OCI-LY7 (cell line): ENCODE measurements at regions not wholly inside any gene's neighbourhood (a gene's known extent, or its start where the extent isn't known, plus 50 kb on each side); places are given as distances from the start of the nearest gene placed in this dataset.

Source experiments
- BruUV-seq: library from RNA; stranded (reverse); fragments of 400-500 nt; replicated peaks from 2 replicates; lab custom pipeline; 2021; lab: Mats Ljungman, UMichigan
- CTCF ChIA-PET: fragments of 300-600 bp; sonication (Branson Sonifier 250); formaldehyde crosslinking; loops from one replicate; lab custom pipeline; 2022; ENCODE audit warnings: antibody characterized with exemption; ENCODE audit not compliant: unreplicated experiment; lab: Charles Lee
- POLR2A ChIA-PET: fragments of 300-600 bp; sonication (Branson Sonifier 250); formaldehyde crosslinking; loops from one replicate; lab custom pipeline; 2022; ENCODE audit warnings: antibody characterized with exemption; lab: Charles Lee
- DNase-seq: peaks from one replicate; pipeline ENCODE4 v3.0.0-alpha.2; 2015; ENCODE audit warnings: low spot score
- H2AFZ ChIP-seq: fragments of 200-600 bp; sonication (generic), shearing (Covaris generic); 2 replicates; pipeline ENCODE4 v1.6.1; 2014; ENCODE audit warnings: mild to moderate bottlenecking, antibody characterized with exemption, low read length, moderate library complexity
- H3K27ac ChIP-seq: fragments of 200-600 bp; sonication (generic); 2 replicates; pipeline ENCODE4 v1.5.1; 2014; ENCODE audit warnings: mixed run types, low read depth, mild to moderate bottlenecking, moderate library complexity, low read length, inconsistent platforms; ENCODE audit not compliant: poor library complexity, severe bottlenecking
- H3K36me3 ChIP-seq: fragments of 200-600 bp; sonication (generic); 2 replicates; pipeline ENCODE4 v1.6.1; 2014; ENCODE audit warnings: mild to moderate bottlenecking, antibody characterized with exemption, low read length, moderate library complexity, mixed read lengths; ENCODE audit not compliant: insufficient read depth
- H3K4me1 ChIP-seq: fragments of 200-600 bp; sonication (generic); 2 replicates; pipeline ENCODE4 v1.5.1; 2014; ENCODE audit warnings: mild to moderate bottlenecking, low read length; ENCODE audit not compliant: insufficient read depth, poor library complexity, severe bottlenecking
- H3K4me2 ChIP-seq: fragments of 200-600 bp; sonication (generic); 2 replicates; pipeline ENCODE4 v1.6.1; 2014; ENCODE audit warnings: mild to moderate bottlenecking, low read length
- H3K4me3 ChIP-seq: fragments of 200-600 bp; sonication (generic); 2 replicates; pipeline ENCODE4 v1.5.1; 2014; ENCODE audit warnings: mild to moderate bottlenecking, low read depth, low read length; ENCODE audit not compliant: poor library complexity, severe bottlenecking
- H3K79me2 ChIP-seq: fragments of 200-600 bp; sonication (generic); 2 replicates; pipeline ENCODE4 v1.6.1; 2016; ENCODE audit warnings: low read depth, mild to moderate bottlenecking, low read length, moderate library complexity, mixed read lengths; ENCODE audit not compliant: insufficient read depth
- H3K9me2 ChIP-seq: fragments of 200-600 bp; sonication (generic); 2 replicates; pipeline ENCODE4 v1.6.1; 2016; ENCODE audit warnings: mild to moderate bottlenecking, low read length, mixed read lengths; ENCODE audit not compliant: insufficient read depth
- H3K9me3 ChIP-seq: fragments of 200-600 bp; sonication (generic); 2 replicates; pipeline ENCODE4 v1.6.1; 2014; ENCODE audit warnings: mild to moderate bottlenecking, mixed run types, low read length, mixed read lengths
- H4K20me1 ChIP-seq: fragments of 200-600 bp; sonication (generic); 2 replicates; pipeline ENCODE4 v1.6.1; 2014; ENCODE audit warnings: mild to moderate bottlenecking, antibody characterized with exemption, low read length, moderate library complexity, mixed read lengths; ENCODE audit not compliant: insufficient read depth
- EZH2phosphoT487 ChIP-seq: fragments of 200-600 bp; sonication (generic); IDR thresholded peaks from 2 replicates; pipeline ENCODE4 v1.6.1; 2018; ENCODE audit warnings: low read depth, borderline replicate concordance, mild to moderate bottlenecking, mixed run types, antibody characterized with exemption, low read length, moderate library complexity, mixed read lengths
- intact Hi-C: fragments of 100-400 bp; cut with micrococcal nuclease; formaldehyde crosslinking; loops from one replicate; pipeline ENCODE4 v1.10.0; 2022; ENCODE audit not compliant: unreplicated experiment
- TF ChIP-seq, protein P1 (sequence below): fragments of 200-600 bp; sonication (generic); conservative IDR thresholded peaks from 2 replicates; pipeline ENCODE4 v1.5.1; 2014; ENCODE audit warnings: mild to moderate bottlenecking, antibody characterized with exemption, low read length, moderate library complexity, mixed read lengths

DNA sequence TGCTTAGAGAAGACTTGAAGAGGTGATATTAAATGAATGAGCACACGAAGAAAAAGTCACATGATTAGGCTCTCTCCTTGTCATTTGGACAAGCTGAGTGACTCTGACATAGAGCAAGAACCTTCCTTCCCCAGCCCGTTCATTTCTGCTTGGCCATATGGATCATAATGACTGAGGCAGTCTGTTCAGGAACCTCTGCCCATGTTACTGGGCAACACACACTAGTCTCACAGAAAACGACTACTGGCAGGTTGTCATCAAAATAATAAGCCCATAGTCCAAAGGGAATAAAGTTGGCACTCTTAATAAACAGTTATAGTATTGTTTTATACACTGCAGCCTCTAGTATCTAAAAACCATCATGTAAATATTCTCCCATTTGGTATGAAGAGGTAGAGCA is 635.0 kb downstream of the REEP3 start:
- POLR2A ChIA-PET: no interaction called here
- Histone ChIP-seq H3K27ac (no peak overlapping the region), H3K36me3 (no peaks in the 10 kb centered on the region), H2AFZ (no peak overlapping the region), H3K4me1 (no peaks in the 10 kb centered on the region), H3K4me2 (no peak overlapping the region), H3K4me3 (no peak overlapping the region), H3K9me2 (no peaks in the 10 kb centered on the region), H3K9me3 (no peaks in the 10 kb centered on the region), H3K79me2 (no peaks in the 10 kb centered on the region), H4K20me1 (no peaks in the 10 kb centered on the region)
- BruUV-seq: no TSS peak
- DNase-seq: no peak
- intact Hi-C loops: no loop called here
- CTCF ChIA-PET: no interaction called here
- TF ChIP-seq EZH2phosphoT487: no peak
- TF ChIP-seq, protein P1, sequence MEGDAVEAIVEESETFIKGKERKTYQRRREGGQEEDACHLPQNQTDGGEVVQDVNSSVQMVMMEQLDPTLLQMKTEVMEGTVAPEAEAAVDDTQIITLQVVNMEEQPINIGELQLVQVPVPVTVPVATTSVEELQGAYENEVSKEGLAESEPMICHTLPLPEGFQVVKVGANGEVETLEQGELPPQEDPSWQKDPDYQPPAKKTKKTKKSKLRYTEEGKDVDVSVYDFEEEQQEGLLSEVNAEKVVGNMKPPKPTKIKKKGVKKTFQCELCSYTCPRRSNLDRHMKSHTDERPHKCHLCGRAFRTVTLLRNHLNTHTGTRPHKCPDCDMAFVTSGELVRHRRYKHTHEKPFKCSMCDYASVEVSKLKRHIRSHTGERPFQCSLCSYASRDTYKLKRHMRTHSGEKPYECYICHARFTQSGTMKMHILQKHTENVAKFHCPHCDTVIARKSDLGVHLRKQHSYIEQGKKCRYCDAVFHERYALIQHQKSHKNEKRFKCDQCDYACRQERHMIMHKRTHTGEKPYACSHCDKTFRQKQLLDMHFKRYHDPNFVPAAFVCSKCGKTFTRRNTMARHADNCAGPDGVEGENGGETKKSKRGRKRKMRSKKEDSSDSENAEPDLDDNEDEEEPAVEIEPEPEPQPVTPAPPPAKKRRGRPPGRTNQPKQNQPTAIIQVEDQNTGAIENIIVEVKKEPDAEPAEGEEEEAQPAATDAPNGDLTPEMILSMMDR: no peak

- no peaks in the 10 kb centered on the region for H3K9me3 ChIP-seq
- CTCF ChIA-PET: no interaction called here
- POLR2A ChIA-PET: no interaction called here
- H2AFZ ChIP-seq: no peak overlapping the region
- no peaks in the 10 kb centered on the region for H3K36me3 ChIP-seq
- no peak overlapping the region for H3K27ac ChIP-seq
- H3K4me3 ChIP-seq: no peak overlapping the region
- H3K4me1 ChIP-seq: no peaks in the 10 kb centered on the region
- no peaks in the 10 kb centered on the region for H3K79me2 ChIP-seq
- DNase-seq: no peak
- no TSS peak for BruUV-seq
- TF ChIP-seq, protein P1: no peak
- TF ChIP-seq EZH2phosphoT487: no peak
- H3K9me2 ChIP-seq: no peaks in the 10 kb centered on the region
- intact Hi-C loops: no loop called here
- H3K4me2 ChIP-seq: no peak overlapping the region
- no peaks in the 10 kb centered on the region for H4K20me1 ChIP-seq
Measured at GRCh38 chr10:64158551-64158950, 637.4 kb downstream of the REEP3 start.

DNA sequence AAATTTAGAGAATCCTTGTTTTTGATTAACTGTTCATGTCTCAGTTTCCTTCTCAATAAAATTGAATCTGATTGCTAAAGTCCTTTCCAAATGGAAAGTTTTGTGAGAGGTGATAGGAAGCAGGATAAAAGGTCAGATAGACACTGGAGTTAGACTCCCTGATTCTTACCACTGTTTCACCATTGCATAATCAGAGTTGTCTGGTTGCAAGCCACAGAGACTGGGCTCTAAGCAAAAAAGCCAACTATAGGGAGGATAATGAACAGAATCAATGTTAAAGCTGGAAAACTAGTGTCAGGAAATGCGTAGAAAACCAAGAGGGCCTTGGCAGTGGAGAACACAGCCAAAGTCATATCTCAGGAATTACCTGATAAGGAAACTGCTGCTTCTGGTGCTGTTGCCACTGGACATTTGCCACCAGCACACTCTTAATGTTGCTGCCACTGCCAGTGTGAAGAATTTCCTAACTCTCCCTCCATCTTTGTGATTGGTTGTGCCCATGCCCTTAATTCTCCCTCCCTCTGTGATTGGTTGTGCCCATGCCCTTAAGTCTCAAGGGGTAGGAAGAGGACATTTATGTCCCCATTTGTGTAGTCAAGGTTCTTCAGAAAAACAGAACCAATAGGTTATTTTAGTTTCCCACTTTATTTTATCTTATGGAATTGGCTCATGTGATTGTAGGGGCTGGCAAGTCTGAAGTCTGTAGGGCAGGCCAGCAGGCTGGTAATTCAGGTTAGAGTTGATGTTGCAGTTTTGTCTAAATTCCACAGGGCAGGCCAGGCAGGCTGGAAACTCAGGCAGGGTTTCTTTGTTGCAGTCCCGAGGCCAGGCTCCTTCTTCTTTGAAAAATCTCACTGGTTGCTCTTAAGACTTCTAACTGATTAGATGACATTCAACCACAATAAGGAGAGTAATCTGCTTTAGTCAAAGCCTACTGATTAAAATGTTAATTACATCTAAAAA is 639.0 kb downstream of the REEP3 start:
- no peaks in the 10 kb centered on the region for H3K9me3 ChIP-seq
- ChIA-PET POLR2A (no interaction called here), CTCF (no interaction called here)
- TF ChIP-seq EZH2phosphoT487: no peak
- TF ChIP-seq, protein P1: no peak
- no peaks in the 10 kb centered on the region for H3K4me1 ChIP-seq
- no peak overlapping the region for H3K27ac ChIP-seq
- no peaks in the 10 kb centered on the region for H3K9me2 ChIP-seq
- H3K4me2 ChIP-seq: no peak overlapping the region
- no peaks in the 10 kb centered on the region for H3K79me2 ChIP-seq
- intact Hi-C loops: no loop called here
- no peaks in the 10 kb centered on the region for H3K36me3 ChIP-seq
- no peak overlapping the region for H2AFZ ChIP-seq
- no peak overlapping the region for H3K4me3 ChIP-seq
- H4K20me1 ChIP-seq: no peaks in the 10 kb centered on the region
- no peak for DNase-seq
- BruUV-seq: no TSS peak
